ENCODE measurements at regions not wholly inside any gene's neighbourhood (a gene's known extent, or its start where the extent isn't known, plus 50 kb on each side); places are given as distances from the start of the nearest gene placed in this dataset.

DNA sequence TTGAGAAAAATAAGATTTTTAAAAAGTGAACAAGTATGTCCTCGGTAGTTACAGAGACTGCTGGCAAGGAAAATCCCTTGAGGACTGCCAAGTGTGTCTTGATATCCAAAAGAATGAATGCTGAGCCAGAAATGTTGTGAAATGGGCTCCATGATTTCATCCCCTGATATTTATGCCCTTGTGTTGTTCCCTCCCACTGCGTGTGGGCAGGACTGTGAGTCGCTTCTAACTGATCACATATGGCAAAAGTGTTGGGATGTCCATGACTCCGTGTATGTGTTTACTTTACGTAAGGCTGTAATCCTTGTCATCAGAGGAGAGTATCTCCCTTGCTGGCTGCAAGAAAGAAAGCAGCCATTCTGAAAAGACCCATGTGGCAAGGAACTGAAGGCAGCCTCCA lies 285.1 kb downstream of the SS18 start:
- H3K36me3 Mint-ChIP-seq = no peaks in the 10 kb centered on the region
- no peaks in the 10 kb centered on the region for H3K9me3 Mint-ChIP-seq
- H3K4me3 Mint-ChIP-seq = no peak overlapping the region
- peaks cover 3% of the 10 kb centered on the region for H3K27me3 Mint-ChIP-seq
- no peaks in the 10 kb centered on the region for H3K4me1 Mint-ChIP-seq
- H3K27ac Mint-ChIP-seq = no peak overlapping the region
- no peak for DNase-seq

DNA sequence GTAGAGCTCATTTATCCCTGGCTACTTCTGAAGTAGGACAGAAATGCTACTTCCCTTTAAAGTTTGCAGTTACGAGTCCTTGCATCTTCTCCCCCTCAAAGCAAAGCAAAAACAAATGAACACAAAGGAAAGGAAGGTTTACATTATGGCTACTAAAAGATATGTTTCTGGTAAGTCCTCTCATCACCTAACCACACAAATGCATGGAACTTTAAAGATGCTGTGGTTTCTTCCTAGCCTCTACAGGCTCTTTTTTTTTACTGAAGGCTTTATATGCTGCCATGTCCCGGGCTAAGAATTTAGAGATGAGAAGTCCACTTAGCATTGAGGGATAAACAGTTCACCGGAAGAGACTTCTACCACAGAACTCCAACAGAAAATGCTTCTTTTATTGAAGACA lies 291.2 kb downstream of the SS18 start:
- Mint-ChIP-seq H3K27ac (no peak overlapping the region), H3K9me3 (no peaks in the 10 kb centered on the region), H3K4me1 (no peaks in the 10 kb centered on the region), H3K36me3 (no peaks in the 10 kb centered on the region), H3K27me3 (peaks cover 3% of the 10 kb centered on the region), H3K4me3 (no peak overlapping the region)
- DNase-seq = no peak

- Mint-ChIP-seq H3K9me3 (no peaks in the 10 kb centered on the region), H3K27me3 (peaks cover 3% of the 10 kb centered on the region), H3K36me3 (no peaks in the 10 kb centered on the region), H3K4me3 (no peak overlapping the region), H3K27ac (no peak overlapping the region), H3K4me1 (no peaks in the 10 kb centered on the region)
- no peak for DNase-seq
Observed at GRCh38 chr18:25798046-25798445, 292.4 kb downstream of the SS18 start.

- Mint-ChIP-seq H3K27me3 (no peaks in the 10 kb centered on the region), H3K36me3 (no peaks in the 10 kb centered on the region), H3K4me3 (no peak overlapping the region), H3K27ac (no peak overlapping the region), H3K4me1 (no peaks in the 10 kb centered on the region), H3K9me3 (no peaks in the 10 kb centered on the region)
- DNase-seq = no peak
Observed at GRCh38 chr18:25795213-25795612, 295.2 kb downstream of the SS18 start.

DNA sequence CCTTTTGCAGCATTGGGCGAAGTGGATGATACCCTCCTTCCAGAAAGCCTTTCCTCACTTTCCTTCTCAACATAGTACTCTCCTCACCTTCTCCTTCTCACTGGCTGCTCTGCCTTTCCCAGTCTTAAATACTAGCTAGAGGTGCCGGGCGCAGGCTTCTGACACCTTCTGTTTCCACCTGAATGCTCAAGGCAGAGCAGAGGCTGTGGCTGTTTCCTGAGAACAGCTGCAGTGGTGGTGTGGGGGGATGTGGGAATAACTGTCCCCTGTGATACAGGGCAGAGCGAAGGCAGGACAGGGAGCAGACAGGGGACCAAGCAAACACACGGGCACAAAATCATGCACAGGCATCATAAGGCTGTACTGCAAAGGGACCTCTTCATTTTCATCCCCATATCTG lies 303.1 kb downstream of the SS18 start:
- Mint-ChIP-seq H3K9me3 (no peaks in the 10 kb centered on the region), H3K36me3 (no peaks in the 10 kb centered on the region), H3K4me1 (no peaks in the 10 kb centered on the region), H3K4me3 (no peak overlapping the region), H3K27ac (no peak overlapping the region), H3K27me3 (no peaks in the 10 kb centered on the region)
- DNase-seq = no peak

DNA sequence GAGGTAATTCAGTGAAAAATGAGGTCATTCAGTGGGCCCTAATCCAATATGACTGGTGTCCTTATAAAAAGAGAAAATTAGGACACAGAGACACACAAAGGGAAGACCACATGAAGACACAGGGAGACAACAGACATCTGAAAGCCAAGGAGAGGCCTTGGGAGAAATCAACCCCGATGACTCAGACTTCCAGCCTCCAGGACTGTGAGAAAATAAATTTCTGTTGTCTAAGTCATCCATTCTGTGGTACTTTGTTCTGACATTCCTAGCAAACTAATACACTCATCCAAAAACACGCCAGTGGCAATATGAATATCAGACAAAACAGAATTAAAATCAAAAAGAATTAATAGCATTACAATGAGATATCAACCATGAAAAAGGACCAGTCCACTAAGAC lies 303.7 kb downstream of the SS18 start:
- H3K4me3 Mint-ChIP-seq = no peak overlapping the region
- no peak overlapping the region for H3K27ac Mint-ChIP-seq
- H3K9me3 Mint-ChIP-seq = no peaks in the 10 kb centered on the region
- no peaks in the 10 kb centered on the region for H3K27me3 Mint-ChIP-seq
- no peaks in the 10 kb centered on the region for H3K4me1 Mint-ChIP-seq
- no peak for DNase-seq
- H3K36me3 Mint-ChIP-seq = no peaks in the 10 kb centered on the region

DNA sequence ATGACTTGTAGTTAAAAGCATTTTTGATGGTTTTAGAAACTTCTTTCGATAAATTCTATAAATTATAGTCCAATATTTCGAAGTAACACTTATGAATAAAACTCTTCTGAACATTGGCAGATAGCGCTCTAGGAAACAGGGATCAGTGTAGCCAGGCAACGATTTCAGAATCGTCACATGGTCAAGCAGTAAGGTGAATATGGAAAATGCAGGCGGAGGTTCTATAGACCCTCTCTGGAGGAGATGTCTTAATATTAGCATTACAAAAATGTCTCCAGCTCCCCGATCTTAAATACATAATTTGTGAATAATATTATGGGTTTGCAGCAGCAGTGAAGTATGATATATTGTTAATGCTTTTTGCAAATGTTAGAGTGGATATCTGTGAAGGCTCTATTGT lies 310.3 kb downstream of the SS18 start:
- Mint-ChIP-seq H3K27ac (no peak overlapping the region), H3K4me3 (no peak overlapping the region), H3K36me3 (no peaks in the 10 kb centered on the region), H3K9me3 (no peaks in the 10 kb centered on the region), H3K27me3 (peaks cover under 1% of the 10 kb centered on the region), H3K4me1 (no peaks in the 10 kb centered on the region)
- DNase-seq = no peak

GRCh38 chr18:25771796-25772195 lies 318.6 kb downstream of the SS18 start:
- H3K27ac Mint-ChIP-seq = no peak overlapping the region
- H3K27me3 Mint-ChIP-seq = peaks cover 12% of the 10 kb centered on the region
- H3K36me3 Mint-ChIP-seq = no peaks in the 10 kb centered on the region
- no peaks in the 10 kb centered on the region for H3K4me1 Mint-ChIP-seq
- no peak for DNase-seq
- no peaks in the 10 kb centered on the region for H3K9me3 Mint-ChIP-seq
- H3K4me3 Mint-ChIP-seq = no peak overlapping the region

- H3K27me3 Mint-ChIP-seq = peaks cover 21% of the 10 kb centered on the region
- no peaks in the 10 kb centered on the region for H3K36me3 Mint-ChIP-seq
- no peaks in the 10 kb centered on the region for H3K9me3 Mint-ChIP-seq
- H3K4me1 Mint-ChIP-seq = no peaks in the 10 kb centered on the region
- no peak overlapping the region for H3K27ac Mint-ChIP-seq
- no peak for DNase-seq
- H3K4me3 Mint-ChIP-seq = no peak overlapping the region
Observed at GRCh38 chr18:25764777-25765176, 325.6 kb downstream of the SS18 start.

GRCh38 chr18:25759111-25759510 lies 331.3 kb downstream of the SS18 start:
- no peaks in the 10 kb centered on the region for H3K9me3 Mint-ChIP-seq
- no peaks in the 10 kb centered on the region for H3K36me3 Mint-ChIP-seq
- H3K27me3 Mint-ChIP-seq = peaks cover 4% of the 10 kb centered on the region
- H3K4me1 Mint-ChIP-seq = no peaks in the 10 kb centered on the region
- DNase-seq = no peak
- H3K27ac Mint-ChIP-seq = no peak overlapping the region
- H3K4me3 Mint-ChIP-seq = no peak overlapping the region

GRCh38 chr18:25743646-25744151 lies 346.7 kb downstream of the SS18 start:
- H3K4me3 Mint-ChIP-seq = no peak overlapping the region
- H3K27me3 Mint-ChIP-seq = peaks cover under 1% of the 10 kb centered on the region
- H3K36me3 Mint-ChIP-seq = no peaks in the 10 kb centered on the region
- no peak for DNase-seq
- no peaks in the 10 kb centered on the region for H3K4me1 Mint-ChIP-seq
- peaks cover 15% of the 10 kb centered on the region for H3K9me3 Mint-ChIP-seq
- H3K27ac Mint-ChIP-seq = no peak overlapping the region

GRCh38 chr18:25739376-25739775 lies 351.0 kb downstream of the SS18 start:
- no peak overlapping the region for H3K27ac Mint-ChIP-seq
- H3K4me1 Mint-ChIP-seq = no peaks in the 10 kb centered on the region
- H3K9me3 Mint-ChIP-seq = no peaks in the 10 kb centered on the region
- DNase-seq = no peak
- no peak overlapping the region for H3K4me3 Mint-ChIP-seq
- H3K27me3 Mint-ChIP-seq = peaks cover 5% of the 10 kb centered on the region
- no peaks in the 10 kb centered on the region for H3K36me3 Mint-ChIP-seq

DNA sequence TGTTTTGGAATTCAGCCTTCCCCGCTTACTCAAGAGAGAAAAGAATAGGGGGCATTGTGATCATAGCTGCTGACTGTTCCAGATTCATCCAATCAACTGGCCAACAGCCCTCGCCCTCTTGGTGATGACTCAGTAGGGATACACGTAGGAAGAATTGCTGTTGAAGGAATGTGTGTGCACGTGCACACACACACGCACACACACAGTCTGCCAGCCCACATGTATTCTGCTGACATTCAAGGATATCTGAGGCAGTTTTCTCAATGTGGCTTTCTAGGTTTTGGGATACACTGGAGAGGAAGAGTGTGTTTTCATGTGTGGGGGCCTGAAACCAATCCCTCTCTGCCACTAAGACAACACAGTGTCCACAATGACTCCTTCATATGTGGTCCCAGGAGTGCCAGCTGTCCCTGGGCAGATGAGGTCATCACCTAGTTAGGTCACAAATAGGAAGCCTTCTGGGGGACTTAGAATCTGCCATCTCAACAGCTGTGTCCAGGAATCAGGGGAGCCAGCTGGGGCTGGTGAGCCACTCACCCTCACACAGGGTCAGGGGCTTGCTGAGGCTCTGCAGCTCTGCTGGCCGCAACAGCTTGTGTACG lies 352.6 kb downstream of the SS18 start:
- no peak overlapping the region for H3K4me3 Mint-ChIP-seq
- DNase-seq = no peak
- no peaks in the 10 kb centered on the region for H3K9me3 Mint-ChIP-seq
- no peaks in the 10 kb centered on the region for H3K4me1 Mint-ChIP-seq
- H3K36me3 Mint-ChIP-seq = no peaks in the 10 kb centered on the region
- H3K27ac Mint-ChIP-seq = no peak overlapping the region
- peaks cover 5% of the 10 kb centered on the region for H3K27me3 Mint-ChIP-seq

DNA sequence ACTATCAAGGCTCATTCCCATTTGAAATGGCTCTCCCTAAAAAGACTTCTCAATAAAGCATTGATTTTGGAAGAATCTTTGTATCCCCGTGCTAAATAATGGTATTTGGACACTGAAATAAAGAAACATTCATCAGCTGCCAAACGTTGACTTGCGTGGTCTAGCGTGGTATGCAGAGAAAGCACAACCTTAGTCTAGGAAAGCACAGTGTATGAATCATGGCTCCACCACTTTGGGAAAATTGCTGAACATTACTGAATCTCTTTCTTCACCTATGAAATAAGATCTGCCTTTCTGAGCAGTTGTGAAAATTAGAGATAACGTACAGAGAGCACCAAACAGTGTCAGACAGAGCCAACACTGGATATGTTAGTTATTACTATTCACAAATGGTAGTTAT lies 353.9 kb downstream of the SS18 start:
- H3K36me3 Mint-ChIP-seq = no peaks in the 10 kb centered on the region
- H3K27me3 Mint-ChIP-seq = peaks cover 5% of the 10 kb centered on the region
- no peak for DNase-seq
- H3K4me1 Mint-ChIP-seq = no peaks in the 10 kb centered on the region
- no peaks in the 10 kb centered on the region for H3K9me3 Mint-ChIP-seq
- H3K27ac Mint-ChIP-seq = no peak overlapping the region
- no peak overlapping the region for H3K4me3 Mint-ChIP-seq

DNA sequence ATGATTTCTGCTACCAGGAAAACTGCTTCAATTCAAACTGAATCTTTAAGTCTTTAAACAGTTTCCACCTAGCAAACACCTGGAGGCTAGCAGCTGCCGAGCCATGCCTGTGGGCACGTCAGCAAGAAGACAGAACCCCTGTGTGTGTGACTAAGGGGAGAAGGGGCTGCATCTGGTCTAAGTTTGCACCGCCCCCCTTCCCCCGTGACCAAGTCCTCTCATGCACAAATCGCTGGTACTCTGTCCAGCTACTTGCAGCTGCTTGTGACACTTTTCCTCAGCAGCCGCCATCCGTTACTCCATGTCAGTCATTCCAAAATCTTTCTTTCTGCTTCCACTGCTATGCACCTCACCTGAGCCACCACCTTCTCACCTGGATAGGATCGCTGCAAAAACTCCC lies 355.0 kb downstream of the SS18 start:
- H3K9me3 Mint-ChIP-seq = peaks cover 5% of the 10 kb centered on the region
- H3K27ac Mint-ChIP-seq = no peak overlapping the region
- no peaks in the 10 kb centered on the region for H3K36me3 Mint-ChIP-seq
- H3K4me1 Mint-ChIP-seq = no peaks in the 10 kb centered on the region
- peaks cover 6% of the 10 kb centered on the region for H3K27me3 Mint-ChIP-seq
- no peak for DNase-seq
- H3K4me3 Mint-ChIP-seq = no peak overlapping the region

GRCh38 chr18:25734336-25734735 lies 356.1 kb downstream of the SS18 start:
- Mint-ChIP-seq H3K27me3 (peaks cover 9% of the 10 kb centered on the region), H3K9me3 (peaks cover 8% of the 10 kb centered on the region), H3K4me1 (no peaks in the 10 kb centered on the region), H3K27ac (no peak overlapping the region), H3K36me3 (no peaks in the 10 kb centered on the region), H3K4me3 (no peak overlapping the region)
- DNase-seq = no peak

Data from activated naive CD8-positive, alpha-beta T cell treated with anti-CD3 and anti-CD28 coated beads for 36 hours (primary cell).